ENCODE measurements at regions not wholly inside any gene's neighbourhood (a gene's known extent, or its start where the extent isn't known, plus 50 kb on each side); places are given as distances from the start of the nearest gene placed in this dataset.

- no peaks in the 10 kb centered on the region for H3K9me3 ChIP-seq (ENCODE audit: control insufficient read depth, low read depth, low read length)
Measured at GRCh38 chr12:13801543-13801942, 179.9 kb downstream of the GRIN2B start.

GRCh38 chr12:13799574-13799973 is 181.8 kb downstream of the GRIN2B start:
- H3K4me3 ChIP-seq (ENCODE audit: low read length): no peak overlapping the region

More at GRCh38 chr12:13801543-13801942, 179.9 kb downstream of the GRIN2B start:
- WGBS (ENCODE audit: insufficient coverage, low lambda C conversion rate): no CpG with 5 or more reads among the region's 3 CpGs
- no peak for DNase-seq
- H3K27ac ChIP-seq (ENCODE audit: low read length): no peak overlapping the region
- no peaks in the 10 kb centered on the region for H3K36me3 ChIP-seq (ENCODE audit: control insufficient read depth, insufficient read depth, low read length)
- no peaks in the 10 kb centered on the region for H3K27me3 ChIP-seq (ENCODE audit: control insufficient read depth, insufficient read depth, low read length)
- H3K4me1 ChIP-seq (ENCODE audit: control insufficient read depth, insufficient read depth, low read length): no peaks in the 10 kb centered on the region
- H3K4me3 ChIP-seq (ENCODE audit: low read length): no peak overlapping the region

GRCh38 chr12:13798162-13798561 is 183.2 kb downstream of the GRIN2B start:
- Histone ChIP-seq H3K4me3 (ENCODE audit: low read length) (no peak overlapping the region), H3K27ac (ENCODE audit: low read length) (no peak overlapping the region), H3K4me1 (ENCODE audit: control insufficient read depth, insufficient read depth, low read length) (no peaks in the 10 kb centered on the region), H3K27me3 (ENCODE audit: control insufficient read depth, insufficient read depth, low read length) (no peaks in the 10 kb centered on the region), H3K9me3 (ENCODE audit: control insufficient read depth, low read depth, low read length) (no peaks in the 10 kb centered on the region), H3K36me3 (ENCODE audit: control insufficient read depth, insufficient read depth, low read length) (no peaks in the 10 kb centered on the region)
- no peak for DNase-seq

More at GRCh38 chr12:13799574-13799973, 181.8 kb downstream of the GRIN2B start:
- H3K4me1 ChIP-seq (ENCODE audit: control insufficient read depth, insufficient read depth, low read length): no peaks in the 10 kb centered on the region
- H3K36me3 ChIP-seq (ENCODE audit: control insufficient read depth, insufficient read depth, low read length): no peaks in the 10 kb centered on the region
- 20% methylated on average over 1 of the region's 3 CpGs for WGBS (ENCODE audit: insufficient coverage, low lambda C conversion rate)
- no peak for DNase-seq
- H3K27me3 ChIP-seq (ENCODE audit: control insufficient read depth, insufficient read depth, low read length): no peaks in the 10 kb centered on the region
- H3K27ac ChIP-seq (ENCODE audit: low read length): no peak overlapping the region
- H3K9me3 ChIP-seq (ENCODE audit: control insufficient read depth, low read depth, low read length): no peaks in the 10 kb centered on the region

GRCh38 chr12:13794706-13795105 is 186.7 kb downstream of the GRIN2B start:
- H3K4me3 ChIP-seq (ENCODE audit: low read length): no peak overlapping the region
- no peaks in the 10 kb centered on the region for H3K27me3 ChIP-seq (ENCODE audit: control insufficient read depth, insufficient read depth, low read length)
- H3K4me1 ChIP-seq (ENCODE audit: control insufficient read depth, insufficient read depth, low read length): no peaks in the 10 kb centered on the region
- no peaks in the 10 kb centered on the region for H3K9me3 ChIP-seq (ENCODE audit: control insufficient read depth, low read depth, low read length)
- H3K27ac ChIP-seq (ENCODE audit: low read length): no peak overlapping the region
- DNase-seq: no peak
- no CpG with 5 or more reads among the region's 2 CpGs for WGBS (ENCODE audit: insufficient coverage, low lambda C conversion rate)
- no peaks in the 10 kb centered on the region for H3K36me3 ChIP-seq (ENCODE audit: control insufficient read depth, insufficient read depth, low read length)

GRCh38 chr12:13790317-13790716 is 191.1 kb downstream of the GRIN2B start:
- H3K27me3 ChIP-seq (ENCODE audit: control insufficient read depth, insufficient read depth, low read length): peaks cover 3% of the 10 kb centered on the region

GRCh38 chr12:13788626-13789025 is 192.8 kb downstream of the GRIN2B start:
- no CpG with 5 or more reads among the region's 5 CpGs for WGBS (ENCODE audit: insufficient coverage, low lambda C conversion rate)
- no peaks in the 10 kb centered on the region for H3K4me1 ChIP-seq (ENCODE audit: control insufficient read depth, insufficient read depth, low read length)
- H3K27me3 ChIP-seq (ENCODE audit: control insufficient read depth, insufficient read depth, low read length): peaks cover 3% of the 10 kb centered on the region
- no peak overlapping the region for H3K4me3 ChIP-seq (ENCODE audit: low read length)
- no peaks in the 10 kb centered on the region for H3K9me3 ChIP-seq (ENCODE audit: control insufficient read depth, low read depth, low read length)
- no peaks in the 10 kb centered on the region for H3K36me3 ChIP-seq (ENCODE audit: control insufficient read depth, insufficient read depth, low read length)
- no peak overlapping the region for H3K27ac ChIP-seq (ENCODE audit: low read length)
- no peak for DNase-seq

More at GRCh38 chr12:13790317-13790716, 191.1 kb downstream of the GRIN2B start:
- no peak overlapping the region for H3K27ac ChIP-seq (ENCODE audit: low read length)
- H3K9me3 ChIP-seq (ENCODE audit: control insufficient read depth, low read depth, low read length): no peaks in the 10 kb centered on the region
- no peak for DNase-seq
- no peaks in the 10 kb centered on the region for H3K4me1 ChIP-seq (ENCODE audit: control insufficient read depth, insufficient read depth, low read length)
- no peak overlapping the region for H3K4me3 ChIP-seq (ENCODE audit: low read length)
- WGBS (ENCODE audit: insufficient coverage, low lambda C conversion rate): no CpG with 5 or more reads among the region's 1 CpG
- no peaks in the 10 kb centered on the region for H3K36me3 ChIP-seq (ENCODE audit: control insufficient read depth, insufficient read depth, low read length)

- no CpG with 5 or more reads among the region's 5 CpGs for WGBS (ENCODE audit: insufficient coverage, low lambda C conversion rate)
- no peak overlapping the region for H3K27ac ChIP-seq (ENCODE audit: low read length)
Measured at GRCh38 chr12:13786646-13787045, 194.8 kb downstream of the GRIN2B start.

GRCh38 chr12:13784504-13784903 is 196.9 kb downstream of the GRIN2B start:
- Histone ChIP-seq H3K27me3 (ENCODE audit: control insufficient read depth, insufficient read depth, low read length) (peaks cover 3% of the 10 kb centered on the region), H3K4me1 (ENCODE audit: control insufficient read depth, insufficient read depth, low read length) (no peaks in the 10 kb centered on the region), H3K9me3 (ENCODE audit: control insufficient read depth, low read depth, low read length) (no peaks in the 10 kb centered on the region), H3K36me3 (ENCODE audit: control insufficient read depth, insufficient read depth, low read length) (no peaks in the 10 kb centered on the region), H3K27ac (ENCODE audit: low read length) (no peak overlapping the region), H3K4me3 (ENCODE audit: low read length) (no peak overlapping the region)
- WGBS (ENCODE audit: insufficient coverage, low lambda C conversion rate): 100% methylated on average over 1 of the region's 1 CpG
- no peak for DNase-seq

More at GRCh38 chr12:13786646-13787045, 194.8 kb downstream of the GRIN2B start:
- Histone ChIP-seq H3K27me3 (ENCODE audit: control insufficient read depth, insufficient read depth, low read length) (peaks cover 3% of the 10 kb centered on the region), H3K4me1 (ENCODE audit: control insufficient read depth, insufficient read depth, low read length) (no peaks in the 10 kb centered on the region), H3K36me3 (ENCODE audit: control insufficient read depth, insufficient read depth, low read length) (no peaks in the 10 kb centered on the region), H3K4me3 (ENCODE audit: low read length) (no peak overlapping the region), H3K9me3 (ENCODE audit: control insufficient read depth, low read depth, low read length) (no peaks in the 10 kb centered on the region)
- DNase-seq: no peak

GRCh38 chr12:13780453-13780852 is 200.9 kb downstream of the GRIN2B start:
- WGBS (ENCODE audit: insufficient coverage, low lambda C conversion rate): no CpG with 5 or more reads among the region's 2 CpGs
- no peaks in the 10 kb centered on the region for H3K4me1 ChIP-seq (ENCODE audit: control insufficient read depth, insufficient read depth, low read length)
- H3K36me3 ChIP-seq (ENCODE audit: control insufficient read depth, insufficient read depth, low read length): no peaks in the 10 kb centered on the region
- H3K27me3 ChIP-seq (ENCODE audit: control insufficient read depth, insufficient read depth, low read length): no peaks in the 10 kb centered on the region
- no peak for DNase-seq
- H3K9me3 ChIP-seq (ENCODE audit: control insufficient read depth, low read depth, low read length): no peaks in the 10 kb centered on the region
- H3K4me3 ChIP-seq (ENCODE audit: low read length): no peak overlapping the region
- H3K27ac ChIP-seq (ENCODE audit: low read length): no peak overlapping the region

GRCh38 chr12:13777374-13777773 is 204.0 kb downstream of the GRIN2B start:
- no peaks in the 10 kb centered on the region for H3K36me3 ChIP-seq (ENCODE audit: control insufficient read depth, insufficient read depth, low read length)
- no CpG with 5 or more reads among the region's 2 CpGs for WGBS (ENCODE audit: insufficient coverage, low lambda C conversion rate)
- H3K4me3 ChIP-seq (ENCODE audit: low read length): no peak overlapping the region
- no peaks in the 10 kb centered on the region for H3K27me3 ChIP-seq (ENCODE audit: control insufficient read depth, insufficient read depth, low read length)
- no peak overlapping the region for H3K27ac ChIP-seq (ENCODE audit: low read length)
- DNase-seq: no peak
- H3K4me1 ChIP-seq (ENCODE audit: control insufficient read depth, insufficient read depth, low read length): no peaks in the 10 kb centered on the region
- H3K9me3 ChIP-seq (ENCODE audit: control insufficient read depth, low read depth, low read length): no peaks in the 10 kb centered on the region

- Histone ChIP-seq H3K9me3 (ENCODE audit: control insufficient read depth, low read depth, low read length) (no peaks in the 10 kb centered on the region), H3K27ac (ENCODE audit: low read length) (no peak overlapping the region), H3K4me1 (ENCODE audit: control insufficient read depth, insufficient read depth, low read length) (no peaks in the 10 kb centered on the region), H3K36me3 (ENCODE audit: control insufficient read depth, insufficient read depth, low read length) (no peaks in the 10 kb centered on the region), H3K4me3 (ENCODE audit: low read length) (no peak overlapping the region), H3K27me3 (ENCODE audit: control insufficient read depth, insufficient read depth, low read length) (no peaks in the 10 kb centered on the region)
- WGBS (ENCODE audit: insufficient coverage, low lambda C conversion rate): 90% methylated on average over 2 of the region's 3 CpGs
- DNase-seq: no peak
Measured at GRCh38 chr12:13772264-13772663, 209.1 kb downstream of the GRIN2B start.

Data from large intestine (tissue), 3 donors.